ENCODE measurements at regions not wholly inside any gene's neighbourhood (a gene's known extent, or its start where the extent isn't known, plus 50 kb on each side); places are given as distances from the start of the nearest gene placed in this dataset.
A peak's percentile ranks its signal among the peaks of the same experiment; 100 is the strongest.
"Not testable (repeated sequence)": the region's sequence is repeated elsewhere in the genome, so short reads cannot be mapped to it uniquely, and the experiment has no call there.

DNA sequence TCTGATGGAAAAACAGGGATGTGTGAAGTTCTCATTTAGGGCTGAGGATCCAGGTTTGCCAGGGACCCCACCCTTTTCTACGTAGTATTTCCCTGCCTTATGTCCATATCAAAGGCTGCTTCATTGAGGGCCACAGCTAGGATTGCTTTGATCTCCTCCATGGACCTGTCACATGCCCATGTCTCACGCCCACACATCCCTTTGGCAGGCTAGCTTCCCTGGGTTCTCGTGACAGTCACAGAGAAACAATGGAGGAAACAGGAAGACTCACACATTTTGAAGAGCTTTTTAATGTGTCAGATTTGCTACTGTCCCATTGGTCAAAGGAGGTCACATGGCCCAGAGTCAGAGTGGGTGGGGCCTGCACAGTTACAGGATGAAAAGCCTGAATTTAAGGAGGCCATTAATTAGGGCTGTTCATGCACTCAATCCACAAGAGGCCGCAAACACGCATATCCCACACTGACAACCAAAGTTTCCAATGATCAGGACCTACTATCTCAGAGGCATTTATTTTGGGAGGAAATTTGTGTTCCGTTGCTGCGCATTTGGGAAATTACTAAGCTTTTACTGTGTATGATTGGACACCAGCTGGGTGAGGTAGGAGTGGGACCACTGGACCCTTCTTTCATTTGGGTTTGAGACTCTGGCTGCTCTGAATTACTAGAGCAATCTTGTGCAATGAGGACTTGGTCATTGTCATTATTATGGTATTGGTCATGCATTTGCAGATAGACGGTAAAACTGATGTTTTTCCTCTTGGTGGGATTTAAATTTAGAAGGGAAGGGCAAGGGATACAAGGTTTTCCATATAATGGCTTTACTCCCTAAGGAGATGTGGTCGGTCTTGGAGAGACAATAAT, 266.2 kb downstream of the KTN1 start:
- no peak for DNase-seq

DNA sequence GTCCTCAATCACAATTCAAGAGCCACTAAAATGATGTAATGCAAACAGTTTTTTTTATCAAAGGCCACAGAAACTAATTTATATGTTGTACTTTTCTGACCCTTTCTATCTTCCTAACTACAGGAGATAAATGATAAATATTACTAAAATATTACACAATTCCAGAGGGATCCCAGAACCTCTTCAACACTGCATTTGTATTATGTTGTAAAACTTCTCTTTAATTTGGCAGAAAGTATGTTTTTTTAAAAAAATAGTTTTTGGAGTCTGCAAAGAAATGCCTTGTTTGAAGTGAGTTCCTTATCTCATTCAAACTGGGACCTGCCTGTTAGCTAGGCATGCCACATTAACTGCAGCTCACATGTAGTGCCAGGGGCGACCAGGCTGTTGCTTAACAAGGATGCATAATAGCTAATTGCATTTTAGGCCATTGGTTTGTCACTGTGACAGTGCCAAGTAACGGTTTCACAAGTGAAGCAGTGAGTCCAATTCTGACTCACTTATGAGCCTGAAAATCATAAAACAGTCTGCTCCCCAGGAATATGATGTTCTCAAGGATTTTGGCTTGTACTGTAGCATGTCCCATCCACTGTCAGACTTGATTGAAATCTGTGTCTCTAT, 266.9 kb downstream of the KTN1 start:
- peak in 31 of 58 donors; percentile 1 to 67 (median 14) for DNase-seq

GRCh38 chr14:55847766-55848165, 267.8 kb downstream of the KTN1 start:
- DNase-seq = no peak

DNA sequence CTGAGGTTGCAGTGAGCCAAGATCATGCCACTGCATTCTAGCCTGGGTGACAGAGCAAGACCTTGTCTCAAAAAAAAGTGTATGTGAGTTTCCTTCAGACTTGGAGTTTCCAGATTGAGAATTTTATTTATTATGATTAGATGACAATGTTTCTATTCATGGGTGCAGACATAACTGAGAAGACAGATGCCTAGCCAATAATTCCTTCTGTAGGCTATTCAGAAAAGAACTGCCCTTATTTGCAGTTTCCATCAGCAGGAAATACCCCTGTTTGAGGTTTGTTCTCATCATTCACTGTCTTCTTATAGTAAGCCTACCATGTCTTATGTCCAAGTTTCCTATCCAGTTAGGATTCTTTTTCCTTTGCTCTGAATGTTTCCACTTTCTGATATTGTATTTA, 269.0 kb downstream of the KTN1 start:
- DNase-seq = no peak

- no peak for DNase-seq
Measured at GRCh38 chr14:55849833-55850232, 268.4 kb upstream of the PELI2 start.

DNA sequence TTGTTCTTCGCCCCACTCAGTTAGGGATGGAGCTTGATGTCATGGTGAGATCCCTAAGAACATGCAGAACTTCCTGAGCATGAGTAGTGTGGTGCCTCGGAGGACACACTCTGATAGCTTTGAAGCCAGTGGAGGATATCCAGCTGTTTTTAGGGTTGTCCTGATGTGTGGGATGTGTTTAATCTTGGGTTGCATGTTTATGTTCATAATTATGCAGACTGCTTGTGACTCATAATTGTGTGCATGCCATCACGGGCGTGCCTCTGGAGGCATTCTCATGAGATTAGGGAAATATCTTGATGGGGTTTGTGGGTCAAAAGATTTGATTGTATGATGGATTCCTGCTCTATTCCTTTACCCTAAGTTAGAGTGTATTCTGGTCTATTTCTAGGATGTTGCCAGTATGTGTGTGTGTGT, 267.4 kb upstream of the PELI2 start:
- DNase-seq = no peak

- DNase-seq = peak in 16 of 58 donors; percentile 2 to 53 (median 17)
Measured at GRCh38 chr14:55851301-55851700, 266.9 kb upstream of the PELI2 start.

DNA sequence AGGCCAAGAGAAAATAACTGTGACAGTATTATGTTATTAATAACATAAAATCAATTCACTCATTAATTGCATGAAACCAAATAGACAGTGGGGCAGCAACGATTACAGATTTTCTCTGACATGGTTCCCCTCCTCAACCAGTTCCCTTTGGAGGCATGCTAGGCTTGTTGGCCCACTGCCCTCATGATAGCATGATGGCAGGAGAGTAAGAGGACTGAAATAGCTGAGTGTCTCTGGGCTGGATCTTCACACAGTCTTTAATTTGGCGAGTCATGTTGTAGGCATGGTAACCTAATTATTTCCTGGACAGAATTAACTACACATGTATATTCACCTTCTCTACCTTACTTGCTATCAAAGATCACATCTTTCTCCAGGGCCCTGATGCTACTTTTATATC, 266.2 kb upstream of the PELI2 start:
- DNase-seq = no peak

- DNase-seq = no peak
Measured at GRCh38 chr14:55855751-55856150, 262.5 kb upstream of the PELI2 start.

DNA sequence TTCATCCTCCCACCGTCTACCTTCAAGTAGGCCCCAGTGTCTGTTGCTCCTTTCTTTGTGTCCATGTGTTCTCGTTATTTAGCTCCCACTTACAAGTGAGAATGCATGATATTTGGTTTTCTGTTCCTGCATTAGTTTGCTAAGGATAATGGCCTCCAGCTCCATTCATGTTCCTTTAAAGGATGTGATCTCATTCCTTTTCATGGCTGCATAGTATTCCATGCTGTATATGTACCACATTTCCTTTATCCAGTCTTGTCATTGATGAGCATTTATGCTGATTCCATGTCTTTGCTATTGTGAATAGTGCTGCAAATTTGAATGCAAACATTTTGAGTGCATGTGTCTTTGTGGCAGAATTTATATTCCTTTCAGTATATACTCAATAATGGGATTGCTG, 259.6 kb upstream of the PELI2 start:
- DNase-seq = no peak

- DNase-seq = not testable (repeated sequence)
Measured at GRCh38 chr14:55861561-55861960, 256.6 kb upstream of the PELI2 start.

DNA sequence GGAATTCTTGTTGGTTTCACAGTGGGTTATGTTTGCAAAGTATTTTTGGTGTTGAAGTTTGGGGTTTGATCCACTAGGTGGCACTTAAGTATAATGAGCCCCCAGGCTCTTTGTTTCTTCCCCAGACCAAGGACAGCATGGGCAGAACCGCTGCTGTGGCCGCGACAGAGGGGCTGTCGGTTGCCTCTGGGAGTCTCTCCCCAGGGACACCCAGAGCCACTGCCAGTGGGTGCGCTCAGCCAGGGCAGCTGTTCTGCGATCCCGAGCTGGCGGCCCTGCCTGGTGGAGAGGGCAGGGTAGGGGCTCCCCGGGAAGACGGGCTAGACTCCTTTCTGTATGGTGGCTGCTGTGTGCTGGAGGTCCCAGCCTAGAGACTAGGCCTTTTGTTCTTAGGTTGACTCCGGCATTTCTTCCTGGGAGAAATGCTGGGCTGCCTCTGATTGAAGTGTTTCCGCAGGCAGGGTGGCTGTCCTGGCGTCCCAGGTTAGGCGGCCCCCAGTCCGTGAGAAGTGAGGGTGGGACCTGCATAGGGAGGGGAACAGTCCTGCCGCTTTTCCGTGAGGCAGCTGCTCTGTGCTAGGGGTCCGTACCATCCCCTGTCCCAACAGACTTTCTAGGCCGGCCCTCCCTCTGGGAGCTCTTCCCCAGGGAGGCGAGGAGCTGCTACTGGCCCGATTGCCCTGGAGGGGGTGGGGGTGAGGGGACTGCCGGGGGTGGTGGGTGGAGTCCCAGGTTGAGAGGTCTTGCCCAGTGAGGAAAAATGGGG, 253.1 kb upstream of the PELI2 start:
- DNase-seq = no peak

DNA sequence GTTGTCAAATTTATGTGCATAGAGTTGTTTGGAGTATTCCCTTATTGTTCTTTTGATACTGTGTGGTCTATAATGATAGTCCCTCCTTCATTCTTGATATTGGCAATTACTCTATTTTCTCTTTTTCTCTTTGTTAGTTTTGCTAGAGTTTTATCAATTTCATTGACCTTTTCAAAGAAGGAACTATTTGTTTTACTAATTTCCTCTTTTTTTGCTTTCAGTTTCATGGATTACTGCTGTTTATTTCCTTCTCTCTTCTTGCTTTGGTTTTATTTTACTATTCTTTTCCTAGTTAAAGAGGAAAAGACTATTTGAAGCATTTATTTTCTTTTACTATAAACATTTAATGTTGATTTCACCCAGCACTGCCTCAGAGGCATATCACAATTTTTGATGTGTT, 250.9 kb upstream of the PELI2 start:
- DNase-seq = no peak

DNA sequence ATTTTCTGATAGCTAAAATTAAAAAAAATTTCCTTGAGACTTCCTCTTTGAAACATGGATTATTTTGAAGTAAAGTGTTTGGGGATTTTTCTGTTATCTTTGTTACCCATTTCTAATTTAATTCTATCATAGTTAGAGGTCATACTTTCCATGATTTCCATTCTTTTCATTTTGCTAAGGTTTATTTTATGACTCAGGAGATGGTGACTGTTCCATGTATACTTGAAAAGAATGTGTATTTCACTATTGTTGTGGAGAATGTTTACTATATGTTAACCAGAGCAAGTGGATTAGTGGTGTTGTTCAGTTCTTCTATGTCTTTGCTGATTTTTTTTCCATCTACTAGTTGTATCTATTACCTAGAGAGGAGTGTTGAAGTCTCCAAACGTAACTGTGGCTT, 250.5 kb upstream of the PELI2 start:
- DNase-seq = no peak

GRCh38 chr14:55869397-55870049, 248.7 kb upstream of the PELI2 start:
- DNase-seq = no peak

DNA sequence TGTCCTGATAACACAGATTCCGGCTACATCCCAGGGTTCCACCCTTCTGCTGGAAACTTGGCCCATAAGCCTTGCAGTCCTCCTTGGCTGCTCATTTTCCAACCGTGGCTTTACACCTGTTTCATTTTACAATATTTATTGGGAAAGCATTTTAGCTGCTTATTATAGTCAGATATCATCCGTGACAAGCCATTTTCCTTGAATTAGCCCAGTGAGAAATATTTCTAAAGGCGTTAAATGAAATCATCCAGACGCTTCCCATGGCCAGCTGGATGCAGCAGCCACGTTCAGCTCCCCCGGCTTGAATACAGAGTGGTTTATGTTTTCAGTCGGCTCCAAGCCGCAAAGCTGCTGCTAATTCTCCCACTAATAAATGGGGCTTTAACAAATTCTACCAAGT, 245.0 kb upstream of the PELI2 start:
- peak in 2 of 58 donors; percentile 12 to 18 for DNase-seq

GRCh38 chr14:55874785-55875184, 243.4 kb upstream of the PELI2 start:
- peak in 6 of 58 donors; percentile 2 to 37 (median 10) for DNase-seq

- no peak for DNase-seq
Measured at GRCh38 chr14:55877942-55878341, 240.3 kb upstream of the PELI2 start.

- DNase-seq = no peak
Measured at GRCh38 chr14:55881577-55882241, 236.5 kb upstream of the PELI2 start.

DNA sequence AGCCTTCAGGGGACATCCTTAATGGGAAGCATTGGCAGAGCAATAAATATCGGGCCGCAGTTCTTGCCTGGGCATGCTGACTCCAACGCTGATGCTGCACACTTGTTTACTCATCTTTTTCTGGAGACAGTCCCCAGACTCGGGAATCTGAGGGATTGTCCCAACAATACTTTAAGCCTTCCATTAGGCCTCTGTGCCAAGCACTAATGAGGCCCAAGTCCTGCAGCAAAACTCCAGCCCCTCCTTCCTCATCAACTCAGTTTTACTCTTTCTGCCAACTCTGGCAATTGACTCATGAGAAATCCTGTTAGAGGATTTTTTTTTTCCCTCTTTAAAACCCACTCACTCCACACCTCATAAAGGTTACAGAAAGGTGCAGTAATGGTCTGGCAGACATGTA, 233.4 kb upstream of the PELI2 start:
- DNase-seq = peak in 4 of 58 donors; percentile 15 to 23 (median 18)

DNA sequence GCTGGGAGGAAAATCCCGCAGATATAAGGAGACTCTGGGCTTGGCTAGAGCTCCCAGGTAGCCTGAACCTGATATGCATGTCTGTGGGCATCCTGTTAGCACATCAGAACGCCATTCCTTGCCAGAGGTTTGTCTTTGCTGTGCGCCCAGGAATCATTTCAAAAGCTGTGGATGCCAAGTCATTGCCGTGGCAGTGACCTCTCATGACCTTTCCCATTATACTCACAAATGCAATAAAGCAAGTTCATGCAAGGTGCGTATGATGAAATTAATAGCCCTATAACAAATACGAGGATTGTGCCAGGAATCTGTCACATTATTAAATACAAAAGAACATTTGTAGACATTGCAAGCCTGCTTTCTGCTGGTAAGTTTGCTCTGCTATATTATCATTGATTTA, 229.1 kb upstream of the PELI2 start:
- no peak for DNase-seq
